ENCODE measurements at regions not wholly inside any gene's neighbourhood (a gene's known extent, or its start where the extent isn't known, plus 50 kb on each side); places are given as distances from the start of the nearest gene placed in this dataset.

GRCh38 chr14:44287858-44288257 lies 219.2 kb downstream of the FSCB start:
- no peak for DNase-seq

GRCh38 chr14:44286201-44286600 lies 220.9 kb downstream of the FSCB start:
- DNase-seq = no peak

- no peak for DNase-seq
Observed at GRCh38 chr14:44283836-44284235, 223.2 kb downstream of the FSCB start.

- DNase-seq = no peak
Observed at GRCh38 chr14:44279357-44279756, 227.7 kb downstream of the FSCB start.

GRCh38 chr14:44271637-44272036 lies 235.4 kb downstream of the FSCB start:
- DNase-seq = no peak

- DNase-seq = no peak
Observed at GRCh38 chr14:44271006-44271405, 236.1 kb downstream of the FSCB start.

- DNase-seq = no peak
Observed at GRCh38 chr14:44265246-44265645, 241.8 kb downstream of the FSCB start.

- no peak for DNase-seq
Observed at GRCh38 chr14:44215660-44216059, 291.4 kb downstream of the FSCB start.

- no peak for DNase-seq
Observed at GRCh38 chr14:44211718-44212117, 295.4 kb downstream of the FSCB start.

GRCh38 chr14:44204061-44204835 lies 302.8 kb downstream of the FSCB start:
- no peak for DNase-seq

- no peak for DNase-seq
Observed at GRCh38 chr14:44180975-44181374, 326.1 kb downstream of the FSCB start.

GRCh38 chr14:44170556-44170955 lies 336.5 kb downstream of the FSCB start:
- DNase-seq = no peak

- no peak for DNase-seq
Observed at GRCh38 chr14:44170101-44170500, 337.0 kb downstream of the FSCB start.

GRCh38 chr14:44168566-44168965 lies 338.5 kb downstream of the FSCB start:
- DNase-seq = no peak

- no peak for DNase-seq
Observed at GRCh38 chr14:44166611-44167010, 340.5 kb downstream of the FSCB start.

GRCh38 chr14:44165936-44166335 lies 341.1 kb downstream of the FSCB start:
- DNase-seq = no peak

GRCh38 chr14:44165286-44165685 lies 341.8 kb downstream of the FSCB start:
- no peak for DNase-seq

- no peak for DNase-seq
Observed at GRCh38 chr14:44163946-44164345, 343.1 kb downstream of the FSCB start.

GRCh38 chr14:44162197-44162596 lies 344.9 kb downstream of the FSCB start:
- no peak for DNase-seq

- DNase-seq = no peak
Observed at GRCh38 chr14:44154874-44155273, 352.2 kb downstream of the FSCB start.

GRCh38 chr14:44154446-44154845 lies 352.6 kb downstream of the FSCB start:
- DNase-seq = no peak

GRCh38 chr14:44151130-44151820 lies 355.8 kb downstream of the FSCB start:
- no peak for DNase-seq

- no peak for DNase-seq
Observed at GRCh38 chr14:44149597-44149996, 357.5 kb downstream of the FSCB start.

- DNase-seq = no peak
Observed at GRCh38 chr14:44142006-44142405, 365.1 kb downstream of the FSCB start.

GRCh38 chr14:44135972-44136371 lies 371.1 kb downstream of the FSCB start:
- DNase-seq = no peak

Measured in activated CD4-positive, alpha-beta T cell treated with anti-CD3 and anti-CD28 coated beads, Interleukin-2, Interleukin-6, amounts not matched to agents 100 ng/mL and 50 ng/mL, durations not matched to agents 16 hours and 8 hours (primary cell).